Astrocyte (in vitro differentiated cells and primary cell): ENCODE measurements at regions not wholly inside any gene's neighbourhood (a gene's known extent, or its start where the extent isn't known, plus 50 kb on each side); places are given as distances from the start of the nearest gene placed in this dataset.
A peak's percentile ranks its signal among the peaks of the same experiment; 100 is the strongest.

Source experiments
- DNase-seq: peaks from one replicate; pipeline ENCODE4 v3.0.0-alpha.2; 2010; ENCODE audit warnings: low read depth
- FAIRE-seq: peaks from 2 replicates; lab custom pipeline; 2011; peaks lifted over from hg19 to GRCh38; lab: Jason Lieb, UNC
- H2AFZ ChIP-seq: 2 replicates; pipeline ENCODE4 v1.6.0; 2012; ENCODE audit warnings: low read depth, low read length, inconsistent platforms
- H3K27ac ChIP-seq: 2 replicates; pipeline ENCODE4 v1.5.1; 2011; ENCODE audit warnings: low read depth, low read length, inconsistent platforms
- H3K27me3 ChIP-seq: 2 replicates; pipeline ENCODE4 v1.6.0; 2011; ENCODE audit warnings: low read length, inconsistent platforms; ENCODE audit not compliant: insufficient read depth
- H3K36me3 ChIP-seq: 2 replicates; pipeline ENCODE4 v1.5.1; 2011; ENCODE audit warnings: low read length, inconsistent platforms; ENCODE audit not compliant: insufficient read depth
- H3K4me1 ChIP-seq: 2 replicates; pipeline ENCODE4 v1.5.1; 2011; ENCODE audit warnings: low read length, inconsistent platforms; ENCODE audit not compliant: insufficient read depth
- H3K4me2 ChIP-seq: 2 replicates; pipeline ENCODE4 v1.6.0; 2012; ENCODE audit warnings: low read length, inconsistent platforms
- H3K4me3 ChIP-seq: 2 replicates; pipeline ENCODE4 v1.5.1; 2011; ENCODE audit warnings: low read depth, mild to moderate bottlenecking, low read length, inconsistent platforms; ENCODE audit not compliant: insufficient read depth
- H3K79me2 ChIP-seq: 2 replicates; pipeline ENCODE4 v1.6.0; 2012; ENCODE audit warnings: mild to moderate bottlenecking, low read length, inconsistent platforms; ENCODE audit not compliant: insufficient read depth
- H3K9ac ChIP-seq: 2 replicates; pipeline ENCODE4 v1.6.0; 2012; ENCODE audit warnings: mild to moderate bottlenecking, low read length, inconsistent platforms
- H3K9me3 ChIP-seq: 2 replicates; pipeline ENCODE4 v1.5.1; 2012; ENCODE audit warnings: low read depth, mild to moderate bottlenecking, low read length, inconsistent platforms; ENCODE audit not compliant: insufficient read depth
- H4K20me1 ChIP-seq: 2 replicates; pipeline ENCODE4 v1.6.0; 2012; ENCODE audit warnings: low read length, inconsistent platforms; ENCODE audit not compliant: insufficient read depth
- H3K27ac Mint-ChIP-seq: one replicate; pipeline ENCODE4 v1.8.0; 2021; ENCODE audit warnings: mild to moderate bottlenecking, mixed read lengths; ENCODE audit not compliant: unreplicated experiment
- H3K27me3 Mint-ChIP-seq: one replicate; pipeline ENCODE4 v1.8.0; 2021; ENCODE audit warnings: low read depth, mixed read lengths; ENCODE audit not compliant: unreplicated experiment
- H3K36me3 Mint-ChIP-seq: one replicate; pipeline ENCODE4 v1.8.0; 2021; ENCODE audit warnings: low read depth, mixed read lengths; ENCODE audit not compliant: unreplicated experiment
- H3K4me1 Mint-ChIP-seq: one replicate; pipeline ENCODE4 v1.8.0; 2021; ENCODE audit warnings: low read depth, mixed read lengths; ENCODE audit not compliant: unreplicated experiment
- H3K4me3 Mint-ChIP-seq: one replicate; pipeline ENCODE4 v1.8.0; 2021; ENCODE audit warnings: mild to moderate bottlenecking, moderate library complexity, mixed read lengths; ENCODE audit not compliant: unreplicated experiment
- H3K9me3 Mint-ChIP-seq: one replicate; pipeline ENCODE4 v1.8.0; 2021; ENCODE audit warnings: mild to moderate bottlenecking, mixed read lengths; ENCODE audit not compliant: unreplicated experiment
- EZH2 ChIP-seq: IDR thresholded peaks from 2 replicates; pipeline ENCODE4 v1.6.1; 2012; ENCODE audit warnings: mild to moderate bottlenecking, low read length, inconsistent platforms; ENCODE audit not compliant: insufficient read depth
- TF ChIP-seq, protein P1 (sequence below): IDR thresholded peaks from 2 replicates; pipeline ENCODE4 v1.5.1; 2011; ENCODE audit warnings: low read depth, mild to moderate bottlenecking, inconsistent platforms, low read length, moderate library complexity; ENCODE audit not compliant: insufficient read depth

DNA sequence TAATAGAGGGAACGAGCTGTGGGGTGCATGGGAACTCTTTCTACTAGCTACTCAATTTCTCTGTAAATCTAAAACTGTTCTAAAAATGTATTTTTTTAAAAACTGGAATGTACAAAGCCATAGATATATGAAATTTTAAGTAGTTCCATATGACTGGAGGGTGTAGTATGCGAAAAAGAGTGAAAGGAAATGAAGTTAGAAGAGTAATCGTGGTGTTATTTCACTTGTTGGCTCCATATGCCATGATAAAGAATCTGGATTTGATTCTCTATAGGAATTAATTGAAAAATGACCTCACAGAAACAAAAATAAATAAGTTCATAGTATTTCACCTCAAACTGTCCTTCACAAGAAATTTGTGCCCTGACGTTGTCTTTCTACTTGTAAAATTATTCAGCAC, 500.2 kb downstream of the TENT5A start:
- Histone ChIP-seq H3K79me2 (no peaks in the 10 kb centered on the region), H3K4me2 (no peak overlapping the region), H3K4me3 (no peak overlapping the region), H4K20me1 (no peaks in the 10 kb centered on the region), H3K9me3 (no peaks in the 10 kb centered on the region), H3K4me1 (no peaks in the 10 kb centered on the region), H3K9ac (no peak overlapping the region), H3K27me3 (no peaks in the 10 kb centered on the region), H3K27ac (no peak overlapping the region), H3K36me3 (no peaks in the 10 kb centered on the region), H2AFZ (no peak overlapping the region)
- DNase-seq (no peak), FAIRE-seq (no peak)
- Mint-ChIP-seq H3K9me3 (peaks cover 4% of the 10 kb centered on the region), H3K4me1 (peaks cover 2% of the 10 kb centered on the region), H3K36me3 (no peaks in the 10 kb centered on the region), H3K4me3 (no peak overlapping the region), H3K27ac (no peak overlapping the region), H3K27me3 (no peaks in the 10 kb centered on the region)
- TF ChIP-seq EZH2, result no peak
- TF ChIP-seq, protein P1, sequence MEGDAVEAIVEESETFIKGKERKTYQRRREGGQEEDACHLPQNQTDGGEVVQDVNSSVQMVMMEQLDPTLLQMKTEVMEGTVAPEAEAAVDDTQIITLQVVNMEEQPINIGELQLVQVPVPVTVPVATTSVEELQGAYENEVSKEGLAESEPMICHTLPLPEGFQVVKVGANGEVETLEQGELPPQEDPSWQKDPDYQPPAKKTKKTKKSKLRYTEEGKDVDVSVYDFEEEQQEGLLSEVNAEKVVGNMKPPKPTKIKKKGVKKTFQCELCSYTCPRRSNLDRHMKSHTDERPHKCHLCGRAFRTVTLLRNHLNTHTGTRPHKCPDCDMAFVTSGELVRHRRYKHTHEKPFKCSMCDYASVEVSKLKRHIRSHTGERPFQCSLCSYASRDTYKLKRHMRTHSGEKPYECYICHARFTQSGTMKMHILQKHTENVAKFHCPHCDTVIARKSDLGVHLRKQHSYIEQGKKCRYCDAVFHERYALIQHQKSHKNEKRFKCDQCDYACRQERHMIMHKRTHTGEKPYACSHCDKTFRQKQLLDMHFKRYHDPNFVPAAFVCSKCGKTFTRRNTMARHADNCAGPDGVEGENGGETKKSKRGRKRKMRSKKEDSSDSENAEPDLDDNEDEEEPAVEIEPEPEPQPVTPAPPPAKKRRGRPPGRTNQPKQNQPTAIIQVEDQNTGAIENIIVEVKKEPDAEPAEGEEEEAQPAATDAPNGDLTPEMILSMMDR, result no peak

GRCh38 chr6:81246200-81246599, 506.3 kb downstream of the TENT5A start:
- no peaks in the 10 kb centered on the region for H3K9me3 Mint-ChIP-seq
- H2AFZ ChIP-seq, result no peak overlapping the region
- H3K27me3 Mint-ChIP-seq, result no peaks in the 10 kb centered on the region
- DNase-seq (no peak), FAIRE-seq (no peak)
- no peaks in the 10 kb centered on the region for H3K4me1 ChIP-seq
- no peaks in the 10 kb centered on the region for H3K36me3 ChIP-seq
- no peaks in the 10 kb centered on the region for H3K36me3 Mint-ChIP-seq
- H3K9ac ChIP-seq, result no peak overlapping the region
- H3K27ac Mint-ChIP-seq, result no peak overlapping the region
- peaks cover 2% of the 10 kb centered on the region for H3K4me1 Mint-ChIP-seq
- no peak overlapping the region for H3K4me3 Mint-ChIP-seq
- no peak overlapping the region for H3K27ac ChIP-seq
- no peak overlapping the region for H3K4me2 ChIP-seq
- TF ChIP-seq EZH2, result no peak
- TF ChIP-seq, protein P1, result no peak
- H3K27me3 ChIP-seq, result no peaks in the 10 kb centered on the region
- no peaks in the 10 kb centered on the region for H3K9me3 ChIP-seq
- H4K20me1 ChIP-seq, result no peaks in the 10 kb centered on the region
- no peaks in the 10 kb centered on the region for H3K79me2 ChIP-seq
- no peak overlapping the region for H3K4me3 ChIP-seq

GRCh38 chr6:81242624-81243023, 509.9 kb downstream of the TENT5A start:
- Mint-ChIP-seq H3K4me3 (no peak overlapping the region), H3K9me3 (no peaks in the 10 kb centered on the region), H3K4me1 (peaks cover 2% of the 10 kb centered on the region), H3K27me3 (no peaks in the 10 kb centered on the region), H3K36me3 (no peaks in the 10 kb centered on the region), H3K27ac (no peak overlapping the region)
- DNase-seq (peak; percentile 34), FAIRE-seq (no peak)
- Histone ChIP-seq H3K4me1 (no peaks in the 10 kb centered on the region), H3K27me3 (no peaks in the 10 kb centered on the region), H2AFZ (no peak overlapping the region), H3K27ac (no peak overlapping the region), H3K4me3 (no peak overlapping the region), H3K79me2 (no peaks in the 10 kb centered on the region), H3K9ac (no peak overlapping the region), H3K9me3 (no peaks in the 10 kb centered on the region), H3K4me2 (no peak overlapping the region), H4K20me1 (no peaks in the 10 kb centered on the region), H3K36me3 (no peaks in the 10 kb centered on the region)
- TF ChIP-seq, protein P1, result no peak
- no peak for TF ChIP-seq EZH2
